Skeletal muscle cell (primary cell): ENCODE measurements at regions not wholly inside any gene's neighbourhood (a gene's known extent, or its start where the extent isn't known, plus 50 kb on each side); places are given as distances from the start of the nearest gene placed in this dataset.

Experiments
- DNase-seq: peaks from one replicate; pipeline ENCODE4 v3.0.0-alpha.2; 2010; ENCODE audit warnings: low read depth
- H3K4me3 ChIP-seq: 2 replicates; pipeline ENCODE4 v1.5.1; 2011; ENCODE audit warnings: low read depth, mild to moderate bottlenecking, control low read depth, low read length, moderate library complexity

DNA sequence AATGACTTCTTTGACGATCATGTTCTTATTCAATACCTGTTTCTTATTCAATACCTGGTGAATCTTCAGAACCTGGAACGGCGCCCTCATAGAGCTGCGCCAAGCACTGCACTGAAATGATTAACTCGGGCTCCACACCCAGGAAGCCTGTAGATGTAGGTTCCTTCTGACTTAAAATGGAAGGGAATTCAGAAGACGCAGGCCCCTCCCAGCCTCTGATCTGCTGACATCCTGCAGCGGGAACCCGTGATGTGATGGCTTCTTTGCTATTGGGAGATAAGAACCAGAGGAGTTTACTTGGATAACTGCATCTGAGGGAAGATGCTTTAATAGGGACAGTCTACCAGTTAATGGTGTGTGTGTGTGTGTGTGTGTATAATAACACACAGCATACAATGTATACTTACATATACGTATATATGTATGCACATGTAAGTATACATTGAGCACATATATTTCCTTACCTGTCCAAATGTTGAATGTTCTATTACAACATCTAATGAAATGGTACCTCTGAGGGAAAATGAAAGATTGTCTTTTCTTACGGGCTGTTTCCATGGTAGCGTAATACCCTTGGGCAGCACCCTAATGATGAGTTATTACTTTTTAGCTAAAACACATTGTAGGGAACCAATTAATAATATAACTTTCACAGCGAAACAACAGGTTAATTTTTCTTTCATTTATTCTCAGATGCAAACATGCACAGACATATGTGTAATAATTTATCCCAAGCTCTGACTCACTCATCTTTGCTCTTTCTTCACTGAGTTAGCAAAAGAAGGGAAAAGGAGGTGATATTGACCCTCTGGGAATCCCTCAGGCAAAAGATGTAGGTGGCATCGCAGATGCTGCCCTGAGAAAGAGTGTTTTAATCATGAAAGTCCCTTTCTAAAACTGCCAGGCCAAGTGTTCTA, 379.8 kb downstream of the SIPA1L2 start:
- DNase-seq = no peak
- H3K4me3 ChIP-seq = no peak overlapping the region

DNA sequence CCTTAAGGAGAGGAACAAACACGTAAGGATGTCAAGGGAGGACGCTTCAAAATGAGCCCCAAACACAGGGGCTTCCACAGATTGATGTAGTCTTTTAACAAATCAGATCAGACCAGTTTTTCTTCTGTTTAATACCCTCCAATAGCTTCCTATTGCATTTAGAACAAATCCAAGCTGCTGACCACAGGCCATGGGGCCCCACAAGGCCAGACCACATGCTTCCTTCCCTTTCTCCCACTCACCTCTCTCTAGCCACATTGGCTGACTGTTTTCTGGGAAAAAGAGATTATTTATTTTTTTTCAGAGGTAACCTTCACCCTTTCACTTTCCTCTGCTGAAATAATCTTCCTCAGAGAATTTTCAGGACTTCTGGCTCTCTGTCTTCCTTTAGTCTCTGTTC, 380.6 kb downstream of the SIPA1L2 start:
- DNase-seq = no peak
- no peak overlapping the region for H3K4me3 ChIP-seq

DNA sequence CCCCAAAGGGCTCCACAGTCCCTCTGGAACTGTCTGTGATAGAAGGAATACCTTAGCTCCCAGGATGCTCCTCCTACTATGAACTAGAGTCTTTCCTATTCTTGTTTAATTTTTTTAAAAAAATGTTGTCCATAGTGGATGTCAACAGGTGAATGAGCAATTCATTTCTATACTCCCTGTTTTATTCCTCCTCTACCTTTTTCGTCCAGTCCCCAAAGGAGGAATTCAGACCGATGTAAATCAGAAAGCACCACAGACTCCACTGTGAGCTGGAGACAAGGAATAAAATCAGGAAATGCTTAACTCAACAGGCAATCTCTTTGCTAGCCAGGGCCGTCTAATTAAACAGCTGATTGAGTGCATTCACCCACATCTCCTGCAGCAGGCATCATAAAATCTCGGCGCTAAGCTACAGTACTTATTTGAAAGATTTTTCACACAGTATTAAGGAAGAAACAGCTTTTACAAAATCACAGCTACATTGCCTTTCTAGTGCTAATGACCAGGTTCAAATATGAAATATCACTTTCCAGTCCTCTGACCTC, 381.6 kb downstream of the SIPA1L2 start:
- no peak overlapping the region for H3K4me3 ChIP-seq
- no peak for DNase-seq

DNA sequence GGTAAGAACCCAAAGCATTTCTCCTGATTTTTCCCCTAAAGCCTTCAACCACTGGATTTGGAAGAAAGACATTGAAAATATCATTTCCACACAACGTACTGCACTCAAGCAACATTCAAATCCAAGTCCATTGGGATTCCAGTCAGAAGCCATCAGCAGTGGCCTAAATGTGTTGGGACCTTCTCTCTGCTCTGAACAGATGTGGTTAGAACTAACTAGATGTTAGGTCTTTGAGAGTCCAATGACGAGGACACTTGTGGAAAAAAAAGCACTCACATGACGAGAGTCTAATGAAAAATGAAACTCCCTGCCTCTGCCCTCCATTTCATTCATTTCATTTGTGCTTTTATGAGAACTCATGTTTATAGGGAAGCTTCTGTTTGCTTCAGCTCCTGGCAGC, 382.3 kb downstream of the SIPA1L2 start:
- H3K4me3 ChIP-seq = no peak overlapping the region
- DNase-seq = no peak

DNA sequence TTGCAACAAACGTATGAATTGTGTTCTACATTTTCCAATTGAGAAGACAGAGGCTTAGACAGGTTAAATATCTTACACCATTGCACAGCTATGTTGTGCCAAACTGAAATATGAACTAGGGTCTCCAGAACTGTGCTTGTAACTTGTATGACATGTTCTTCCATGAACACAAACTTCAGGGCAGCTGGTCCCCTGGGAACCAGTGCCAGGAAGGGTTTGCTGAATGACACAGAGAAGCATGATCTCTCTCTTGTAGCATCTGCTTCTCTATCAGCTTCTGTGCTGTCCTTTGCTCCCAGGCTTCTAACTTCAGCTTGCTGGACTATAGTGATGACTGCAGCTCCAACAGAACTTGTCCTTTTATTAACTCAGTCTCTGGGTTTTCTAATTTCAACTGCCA, 385.5 kb downstream of the SIPA1L2 start:
- no peak for DNase-seq
- H3K4me3 ChIP-seq = no peak overlapping the region

DNA sequence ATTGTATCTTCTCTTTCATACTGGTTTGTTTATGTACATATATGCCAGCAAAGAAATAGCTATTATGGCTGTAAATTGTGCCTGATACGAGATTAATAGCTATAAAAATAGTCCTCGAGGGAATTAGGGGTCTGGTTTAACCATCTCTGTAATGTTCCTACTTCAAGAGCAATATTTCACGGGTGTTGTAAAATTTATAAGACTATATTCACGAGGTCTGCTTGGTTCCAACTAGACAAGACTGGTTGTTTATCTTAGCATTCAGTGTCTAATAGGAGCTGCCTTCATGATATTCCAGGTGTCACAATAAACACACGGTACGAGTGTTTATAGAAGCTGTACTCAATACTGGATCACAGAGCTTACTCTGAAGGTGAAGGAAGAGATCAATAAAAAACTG, 389.9 kb downstream of the SIPA1L2 start:
- DNase-seq = no peak
- no peak overlapping the region for H3K4me3 ChIP-seq

DNA sequence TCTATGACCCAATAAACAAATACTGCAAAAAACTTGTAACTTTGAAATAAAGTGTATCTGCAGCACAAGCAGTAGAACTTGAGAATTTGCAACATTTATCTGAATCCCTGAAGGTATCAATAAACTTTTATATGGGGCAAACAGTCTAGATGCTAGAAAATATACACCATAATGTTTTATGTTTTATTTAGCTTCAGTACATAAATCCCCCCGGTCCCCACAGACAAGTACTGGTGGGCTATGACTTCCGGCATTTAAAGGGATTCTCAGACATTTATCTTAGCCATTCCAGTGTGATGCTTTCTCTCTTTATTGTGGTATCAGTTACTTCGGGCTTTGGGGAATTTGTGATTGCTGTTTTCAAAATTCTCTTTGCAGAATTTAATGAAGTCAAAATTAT, 390.4 kb downstream of the SIPA1L2 start:
- DNase-seq = no peak
- H3K4me3 ChIP-seq = no peak overlapping the region

DNA sequence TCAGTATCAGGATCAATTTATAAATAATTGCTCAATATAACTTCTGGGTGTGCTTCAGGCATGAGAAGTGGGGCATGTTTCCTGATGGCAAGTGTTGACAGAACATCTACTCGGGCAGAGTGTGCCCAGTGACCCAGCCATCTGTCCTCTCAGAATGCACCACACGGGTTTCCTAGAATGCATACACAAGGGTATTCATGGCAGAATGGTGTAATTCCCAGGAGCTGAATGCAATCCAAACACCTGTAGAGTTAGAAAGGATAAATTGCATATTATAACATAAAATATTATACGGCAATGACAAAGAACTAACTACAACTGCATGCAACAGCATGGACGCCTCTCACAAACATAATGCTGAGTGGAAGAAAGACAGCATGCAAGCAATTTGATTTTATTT, 391.9 kb downstream of the SIPA1L2 start:
- H3K4me3 ChIP-seq = no peak overlapping the region
- DNase-seq = no peak

DNA sequence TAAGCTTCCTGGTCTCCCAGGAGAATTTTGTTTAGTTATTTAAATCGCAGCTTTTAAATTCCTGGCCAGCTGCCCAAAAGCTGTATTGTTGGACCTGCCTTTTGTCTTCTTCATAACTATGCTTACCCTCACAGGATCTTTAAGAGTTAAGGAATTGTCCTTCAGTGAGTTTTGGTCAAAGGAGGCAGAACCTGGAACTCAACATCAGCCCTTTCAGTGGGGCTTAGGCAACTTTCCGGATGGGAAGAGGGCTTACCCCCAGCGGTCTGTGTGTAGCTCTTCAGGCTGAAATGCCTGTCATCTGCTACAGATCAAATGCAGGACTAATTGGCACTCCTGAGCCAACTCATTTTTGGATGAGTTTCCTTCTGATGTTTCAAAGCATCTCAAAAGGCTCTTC, 402.6 kb downstream of the SIPA1L2 start:
- no peak for DNase-seq
- no peak overlapping the region for H3K4me3 ChIP-seq

DNA sequence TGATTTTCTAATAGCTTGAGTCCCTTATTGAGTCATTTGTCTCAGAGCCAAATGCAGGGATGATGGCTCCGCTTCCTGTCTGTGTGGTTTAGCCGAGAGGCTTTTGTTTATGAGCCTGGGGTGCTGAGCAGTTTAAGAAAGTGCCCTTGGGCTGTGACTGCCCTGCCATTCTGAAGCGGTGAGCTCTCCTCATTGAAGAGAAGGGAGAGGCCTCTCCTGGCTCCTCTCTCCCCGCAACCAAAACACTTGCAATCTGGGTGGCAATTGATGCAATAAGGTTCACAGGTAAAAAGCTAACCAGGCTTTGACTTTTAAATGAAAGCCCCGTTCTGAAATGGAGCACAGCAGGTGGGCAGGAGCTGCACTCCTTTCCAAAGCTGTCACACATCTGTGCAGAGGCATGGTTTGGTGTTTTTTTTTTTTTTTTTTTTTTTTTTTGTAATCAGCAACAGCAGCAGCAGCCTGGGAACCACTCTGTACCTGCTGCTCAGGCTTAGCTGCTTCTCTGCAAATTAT, 403.7 kb downstream of the SIPA1L2 start:
- H3K4me3 ChIP-seq = no peak overlapping the region
- peak; percentile 7 for DNase-seq

DNA sequence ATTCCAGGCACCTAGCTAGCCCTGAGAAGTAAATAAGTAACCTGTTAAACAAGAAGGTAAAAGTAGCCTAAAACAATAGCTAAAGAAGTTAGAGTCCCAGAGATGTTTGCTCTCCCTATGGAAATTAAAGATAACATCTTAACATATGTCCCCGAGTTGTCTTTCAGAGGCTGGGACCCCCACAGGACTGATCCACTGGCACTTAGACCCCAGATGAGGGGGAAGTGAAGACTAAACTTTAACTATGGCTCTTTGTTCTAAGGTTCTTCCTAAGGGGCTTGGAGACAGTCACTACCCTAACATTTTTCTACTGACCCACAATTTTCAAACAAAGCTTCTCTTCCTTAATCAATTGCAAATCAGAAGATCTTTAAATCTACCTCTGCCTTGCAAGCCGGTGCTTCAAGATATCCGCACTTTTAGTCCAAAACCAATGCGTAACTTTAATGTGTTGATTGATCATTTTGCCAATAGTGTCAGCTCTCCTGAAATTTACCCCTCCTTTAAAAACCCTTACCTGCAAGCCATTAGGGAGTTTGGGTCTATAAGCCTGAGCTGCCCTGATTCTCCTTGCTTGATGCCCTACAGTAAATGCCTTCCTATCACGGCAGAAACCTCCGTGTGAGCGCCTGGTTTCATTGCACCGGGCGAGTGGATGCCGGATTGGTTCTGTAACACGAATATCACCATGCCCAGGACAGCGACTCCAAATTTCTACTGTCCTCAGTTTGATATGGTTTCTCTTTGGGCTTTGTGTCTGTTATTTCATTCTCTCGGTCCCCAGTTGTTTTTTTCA, 404.4 kb downstream of the SIPA1L2 start:
- DNase-seq = no peak
- H3K4me3 ChIP-seq = no peak overlapping the region

DNA sequence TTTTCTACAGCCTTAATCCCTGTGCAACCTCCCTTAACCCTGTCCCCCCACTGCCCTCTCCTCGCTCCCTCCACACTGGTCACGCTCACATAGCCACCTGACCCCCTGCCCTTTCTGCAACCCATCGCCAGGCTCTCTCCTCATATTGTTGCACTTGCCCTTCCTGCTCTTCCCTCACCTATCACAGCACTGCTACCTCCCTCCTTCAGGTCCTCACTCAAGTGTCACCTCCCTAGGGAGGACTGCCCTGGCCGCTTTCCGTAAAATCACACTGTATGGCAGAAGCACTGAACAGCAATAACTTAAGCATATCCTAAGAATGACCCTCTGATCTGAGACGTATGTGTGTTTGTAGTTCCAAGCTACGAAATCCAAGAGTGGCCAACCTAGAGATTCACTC, 406.0 kb downstream of the SIPA1L2 start:
- no peak overlapping the region for H3K4me3 ChIP-seq

DNA sequence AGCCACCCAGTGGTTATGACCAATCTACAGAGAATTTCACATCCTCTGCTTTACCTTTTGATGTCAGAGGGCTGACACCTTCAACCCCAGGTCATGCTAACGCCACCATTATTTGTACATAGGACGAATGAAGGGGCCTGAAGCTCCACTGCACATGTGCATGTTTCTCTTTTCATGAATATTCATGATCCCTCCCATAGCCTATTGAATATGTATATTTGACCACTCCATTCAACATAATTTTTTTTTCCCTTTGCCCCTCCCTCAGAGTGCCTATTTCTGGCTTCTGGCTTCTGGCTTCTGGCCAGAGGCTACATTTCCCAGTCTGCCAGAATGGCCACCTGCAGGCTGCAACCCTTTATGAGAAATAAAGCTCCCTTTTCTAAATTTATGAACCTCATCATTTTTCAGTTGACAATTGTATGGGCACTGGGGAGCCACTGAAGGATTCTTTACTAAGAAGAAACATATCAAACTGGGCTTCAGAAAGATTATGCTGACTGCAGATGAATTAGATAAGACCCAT, 406.7 kb downstream of the SIPA1L2 start:
- no peak overlapping the region for H3K4me3 ChIP-seq
- DNase-seq = no peak

More for the DNA sequence above, 406.0 kb downstream of the SIPA1L2 start:
- DNase-seq = no peak

DNA sequence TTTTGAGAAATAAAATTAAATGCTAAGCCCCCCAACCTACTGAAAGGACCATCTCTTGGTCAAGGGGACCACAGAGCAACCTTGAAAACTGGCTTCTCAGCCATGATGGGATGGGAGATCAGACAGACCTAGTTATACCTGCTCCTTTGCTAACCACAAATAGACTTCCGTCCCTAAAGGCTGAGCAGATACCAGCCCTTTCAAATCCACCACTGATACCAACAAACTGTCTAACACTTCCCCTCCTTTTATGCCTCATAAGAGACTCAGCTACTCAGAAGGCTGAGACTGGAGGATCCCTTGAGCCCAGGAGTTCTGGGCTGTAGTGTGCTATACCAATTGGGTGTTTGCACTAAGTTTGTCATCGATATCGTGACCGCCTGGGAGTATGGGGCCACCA, 407.3 kb downstream of the SIPA1L2 start:
- H3K4me3 ChIP-seq = no peak overlapping the region
- no peak for DNase-seq

DNA sequence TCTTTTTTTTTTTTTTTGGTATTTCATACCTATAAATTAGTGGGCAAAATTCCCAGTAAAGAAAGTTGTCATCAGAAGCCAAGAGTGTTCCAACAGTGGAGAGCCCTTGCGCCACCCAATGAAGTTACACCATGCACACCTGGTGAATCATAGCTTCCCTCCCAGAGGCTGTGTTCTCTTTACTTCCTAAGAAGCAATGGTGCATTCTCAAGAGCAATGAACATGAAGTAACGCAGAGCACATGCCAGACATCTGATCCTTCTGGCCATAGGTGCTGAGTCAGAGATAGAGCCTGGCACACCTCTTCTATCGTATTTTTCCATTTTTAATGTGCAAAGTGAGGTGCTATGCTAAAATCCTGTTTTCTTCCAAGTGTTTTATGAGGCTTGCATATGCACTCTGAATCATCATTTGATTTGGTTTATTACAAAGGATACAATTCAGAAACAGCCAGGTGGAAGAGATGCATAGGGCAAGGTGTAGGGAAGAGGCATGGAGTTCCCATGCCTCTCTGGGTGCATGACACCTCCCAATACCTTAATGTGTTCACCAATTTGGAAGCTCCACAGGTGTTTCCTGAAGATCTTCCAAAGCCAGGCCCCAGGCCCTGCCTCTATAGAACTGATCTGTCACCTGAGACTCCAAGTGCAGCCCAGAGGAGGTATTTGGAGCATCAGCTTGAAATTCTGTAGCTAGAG, 408.0 kb downstream of the SIPA1L2 start:
- DNase-seq = peak; percentile 5
- no peak overlapping the region for H3K4me3 ChIP-seq

DNA sequence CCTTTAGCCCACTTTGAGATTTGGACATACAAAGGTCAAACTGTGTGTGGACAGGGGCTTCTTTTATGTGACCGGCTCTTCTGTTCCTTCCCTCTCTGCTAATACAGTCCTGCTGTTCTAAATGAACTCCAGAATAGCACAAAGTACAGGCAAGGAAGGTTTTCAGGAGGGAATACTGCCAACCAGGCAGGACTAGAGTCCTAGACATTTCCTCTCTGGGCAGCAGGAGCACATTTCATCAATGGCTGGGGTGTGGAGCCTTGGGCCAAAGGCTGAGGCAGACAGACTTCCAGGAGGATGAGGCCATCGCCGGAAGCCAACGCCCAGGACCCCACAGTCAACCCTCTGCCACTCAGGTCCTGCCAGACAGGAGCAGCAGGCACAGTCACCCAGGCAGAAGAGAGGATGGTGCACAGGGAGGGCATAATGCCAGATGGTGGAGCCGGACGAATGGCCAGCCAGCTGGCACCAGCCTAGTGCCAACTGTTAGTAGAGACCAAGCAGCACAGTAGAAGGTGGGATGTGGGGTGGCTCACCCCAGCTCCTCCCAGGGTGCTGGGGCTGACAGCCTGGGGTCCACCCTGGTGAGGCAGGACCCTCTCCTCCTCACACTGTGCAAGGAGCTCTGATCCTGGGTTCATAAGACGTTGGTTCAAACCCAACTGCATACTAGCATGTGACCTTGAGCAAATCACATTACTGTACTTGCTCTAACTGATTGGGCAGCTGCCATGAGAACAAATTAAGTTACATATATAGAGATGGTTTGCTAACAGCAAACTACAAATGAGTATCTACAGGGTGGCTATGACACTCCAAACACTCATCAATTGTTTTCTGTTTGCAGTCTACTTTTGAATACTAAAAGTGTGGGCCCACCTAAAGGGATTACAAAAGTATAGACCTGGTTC, 410.7 kb downstream of the SIPA1L2 start:
- DNase-seq = no peak
- no peak overlapping the region for H3K4me3 ChIP-seq

DNA sequence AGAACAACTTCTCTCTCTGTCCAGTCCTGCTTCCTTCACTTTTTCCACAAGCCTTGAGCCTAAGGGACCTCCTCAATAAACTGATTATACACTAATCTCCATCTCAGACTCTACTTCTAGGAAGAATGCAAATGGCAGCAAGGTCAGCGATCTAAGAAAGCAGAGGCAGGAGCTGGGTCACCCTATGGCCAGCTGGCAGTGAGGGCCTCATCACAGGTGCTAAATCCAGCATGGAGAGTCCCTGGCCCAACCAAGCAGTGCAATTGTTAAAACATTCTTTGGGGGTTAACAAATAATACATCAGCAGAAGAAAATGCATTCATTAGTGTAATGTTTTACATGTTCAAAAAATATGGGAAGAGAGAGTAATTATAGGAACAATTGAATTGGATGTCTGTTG, 416.0 kb downstream of the SIPA1L2 start:
- no peak overlapping the region for H3K4me3 ChIP-seq
- no peak for DNase-seq

DNA sequence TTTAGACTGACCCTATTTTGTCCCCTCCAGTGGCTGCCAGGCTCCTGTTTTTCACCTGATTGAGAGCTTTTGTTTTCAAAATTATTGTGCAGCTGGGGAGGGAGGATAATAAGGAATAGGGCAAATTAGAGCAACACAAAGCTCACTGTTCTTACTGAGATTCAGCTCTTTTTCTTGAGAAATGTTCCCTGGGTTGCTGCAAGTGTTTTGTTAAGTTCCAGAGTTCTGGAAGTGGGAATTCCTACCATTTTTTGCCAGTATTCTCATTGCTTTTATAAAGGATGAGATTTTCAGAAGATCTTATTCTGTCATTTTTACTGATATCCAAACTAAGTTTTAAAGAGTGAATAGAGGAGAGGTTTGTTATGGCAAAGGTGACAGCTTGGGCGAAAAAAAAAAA, 417.7 kb downstream of the SIPA1L2 start:
- H3K4me3 ChIP-seq = no peak overlapping the region
- DNase-seq = no peak
